ENCODE measurements at regions not wholly inside any gene's neighbourhood (a gene's known extent, or its start where the extent isn't known, plus 50 kb on each side); places are given as distances from the start of the nearest gene placed in this dataset.

DNA sequence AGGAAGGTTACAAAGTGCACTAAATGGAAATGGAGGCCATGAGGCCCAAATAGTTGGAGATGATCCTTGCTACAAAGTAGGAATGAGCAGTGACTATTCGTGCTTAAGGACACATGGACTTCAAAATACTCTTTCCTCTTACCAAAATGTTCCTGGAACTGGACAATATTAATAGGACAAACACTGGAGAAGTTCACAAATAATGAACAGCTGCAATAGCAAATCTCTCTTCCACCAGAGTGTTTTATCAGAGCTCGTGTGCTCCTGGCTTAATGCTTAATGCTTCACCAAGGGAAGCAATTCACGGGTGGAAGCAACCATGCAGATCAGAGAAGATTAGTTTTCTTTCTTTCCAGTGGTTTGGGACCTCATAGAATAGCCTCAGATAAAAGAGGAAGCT, 435.4 kb downstream of the BCKDHB start:
- Histone ChIP-seq H3K4me1 (ENCODE audit: control insufficient read depth, insufficient read depth, low read length) (no peaks in the 10 kb centered on the region), H3K27ac (ENCODE audit: low read depth, low read length) (no peak overlapping the region), H3K4me3 (ENCODE audit: low read depth, low read length) (no peak overlapping the region), H3K9ac (ENCODE audit: low read length) (no peak overlapping the region), H3K36me3 (ENCODE audit: control insufficient read depth, insufficient read depth, low read length) (no peaks in the 10 kb centered on the region), H3K9me3 (ENCODE audit: control insufficient read depth, insufficient read depth, low read depth, low read length) (peaks cover 2% of the 10 kb centered on the region; the same call in 1 of the 2 replicates), H3K27me3 (ENCODE audit: control insufficient read depth, insufficient read depth, low read length) (no peaks in the 10 kb centered on the region)

DNA sequence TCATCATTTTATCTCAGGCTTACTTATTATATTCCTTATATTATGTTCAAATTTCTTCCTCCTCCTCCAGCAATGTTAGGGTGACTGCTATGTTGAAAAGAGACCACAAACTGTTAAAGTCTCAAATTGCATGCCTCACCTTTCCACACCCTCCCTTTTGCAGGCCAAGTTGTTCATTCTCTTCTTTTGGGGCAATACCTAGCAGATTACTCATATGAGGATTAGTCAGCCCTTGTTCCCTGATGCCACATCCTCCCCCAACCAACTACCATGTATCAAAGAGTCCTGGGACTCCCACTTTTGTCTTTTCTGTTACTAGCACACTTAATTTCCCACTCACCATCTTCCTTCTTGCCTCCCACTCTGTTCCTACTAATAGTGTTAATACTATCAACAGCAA, 434.7 kb downstream of the BCKDHB start:
- no peaks in the 10 kb centered on the region for H3K4me1 ChIP-seq (ENCODE audit: control insufficient read depth, insufficient read depth, low read length)
- H3K9me3 ChIP-seq (ENCODE audit: control insufficient read depth, insufficient read depth, low read depth, low read length) = peaks cover 3% of the 10 kb centered on the region
- H3K9ac ChIP-seq (ENCODE audit: low read length) = no peak overlapping the region
- H3K27me3 ChIP-seq (ENCODE audit: control insufficient read depth, insufficient read depth, low read length) = no peaks in the 10 kb centered on the region
- no peak overlapping the region for H3K27ac ChIP-seq (ENCODE audit: low read depth, low read length)
- H3K4me3 ChIP-seq (ENCODE audit: low read depth, low read length) = no peak overlapping the region
- no peaks in the 10 kb centered on the region for H3K36me3 ChIP-seq (ENCODE audit: control insufficient read depth, insufficient read depth, low read length)

DNA sequence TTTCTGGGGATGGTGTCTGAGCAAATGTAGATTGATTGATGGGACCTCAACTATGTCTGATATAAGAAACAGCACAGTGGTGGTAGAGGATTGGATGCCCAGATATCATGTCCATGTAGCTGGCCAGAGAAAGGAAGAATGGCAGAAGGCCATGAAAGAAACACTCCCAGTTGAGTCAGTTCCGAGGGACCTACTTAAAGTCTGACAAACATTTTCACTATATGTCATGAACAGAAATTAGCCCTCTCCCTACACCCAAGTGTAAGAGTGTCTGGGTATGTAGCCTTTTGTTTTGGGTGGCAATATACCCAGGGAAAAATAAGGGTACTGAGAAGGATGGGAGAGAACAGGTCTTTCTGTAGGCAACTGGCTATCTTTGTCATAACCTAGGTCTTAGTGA, 434.2 kb downstream of the BCKDHB start:
- Histone ChIP-seq H3K36me3 (ENCODE audit: control insufficient read depth, insufficient read depth, low read length) (no peaks in the 10 kb centered on the region; the same call in 1 of the 2 replicates), H3K9me3 (ENCODE audit: control insufficient read depth, insufficient read depth, low read depth, low read length) (peaks cover 6% of the 10 kb centered on the region), H3K4me3 (ENCODE audit: low read depth, low read length) (no peak overlapping the region), H3K27ac (ENCODE audit: low read depth, low read length) (no peak overlapping the region), H3K4me1 (ENCODE audit: control insufficient read depth, insufficient read depth, low read length) (no peaks in the 10 kb centered on the region), H3K27me3 (ENCODE audit: control insufficient read depth, insufficient read depth, low read length) (no peaks in the 10 kb centered on the region), H3K9ac (ENCODE audit: low read length) (no peak overlapping the region)

DNA sequence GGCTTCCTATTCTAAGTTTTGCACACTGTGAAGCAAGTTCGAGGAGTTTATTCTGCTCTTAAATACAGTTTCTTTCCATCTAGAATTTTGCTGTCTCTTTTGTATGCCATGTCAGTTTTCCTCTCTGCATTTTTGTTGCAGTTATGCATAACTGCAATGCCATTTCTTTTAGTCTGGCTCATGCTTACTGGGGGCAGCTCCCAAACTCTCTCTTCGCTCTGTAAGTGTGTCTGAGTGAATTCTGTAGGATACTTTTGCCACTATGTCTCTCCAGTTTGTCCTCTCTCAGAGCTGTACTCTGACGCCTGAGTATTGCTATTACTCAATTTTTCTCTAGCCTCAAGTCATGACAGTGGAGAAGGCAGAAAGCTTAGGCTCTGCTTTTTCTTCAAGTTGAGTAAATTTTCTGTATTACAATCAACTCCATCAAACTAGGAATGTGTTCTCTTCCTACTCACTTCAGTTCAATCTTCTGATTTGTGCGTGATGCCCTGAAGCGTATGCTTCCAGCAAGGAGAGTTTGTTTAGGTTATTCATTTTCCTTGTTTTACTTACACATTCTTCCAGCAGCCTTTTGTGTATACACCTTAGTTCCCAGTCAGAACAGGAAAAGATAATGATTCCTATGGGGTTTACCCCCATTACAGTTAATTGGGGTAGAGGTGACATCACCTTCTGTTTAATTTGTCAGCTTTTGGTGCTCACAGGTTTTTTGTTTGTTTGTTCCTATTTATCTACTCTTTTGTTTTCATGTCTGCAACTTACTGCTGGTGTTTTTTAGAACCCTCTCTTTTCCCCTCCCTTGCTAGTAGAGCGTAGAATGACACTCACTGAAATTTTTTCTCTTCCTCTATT, 430.9 kb downstream of the BCKDHB start:
- Histone ChIP-seq H3K36me3 (ENCODE audit: control insufficient read depth, insufficient read depth, low read length) (no peaks in the 10 kb centered on the region; the same call in 1 of the 2 replicates), H3K4me1 (ENCODE audit: control insufficient read depth, insufficient read depth, low read length) (no peaks in the 10 kb centered on the region), H3K27me3 (ENCODE audit: control insufficient read depth, insufficient read depth, low read length) (no peaks in the 10 kb centered on the region), H3K27ac (ENCODE audit: low read depth, low read length) (no peak overlapping the region), H3K4me3 (ENCODE audit: low read depth, low read length) (no peak overlapping the region), H3K9me3 (ENCODE audit: control insufficient read depth, insufficient read depth, low read depth, low read length) (peaks cover 15% of the 10 kb centered on the region), H3K9ac (ENCODE audit: low read length) (no peak overlapping the region)

DNA sequence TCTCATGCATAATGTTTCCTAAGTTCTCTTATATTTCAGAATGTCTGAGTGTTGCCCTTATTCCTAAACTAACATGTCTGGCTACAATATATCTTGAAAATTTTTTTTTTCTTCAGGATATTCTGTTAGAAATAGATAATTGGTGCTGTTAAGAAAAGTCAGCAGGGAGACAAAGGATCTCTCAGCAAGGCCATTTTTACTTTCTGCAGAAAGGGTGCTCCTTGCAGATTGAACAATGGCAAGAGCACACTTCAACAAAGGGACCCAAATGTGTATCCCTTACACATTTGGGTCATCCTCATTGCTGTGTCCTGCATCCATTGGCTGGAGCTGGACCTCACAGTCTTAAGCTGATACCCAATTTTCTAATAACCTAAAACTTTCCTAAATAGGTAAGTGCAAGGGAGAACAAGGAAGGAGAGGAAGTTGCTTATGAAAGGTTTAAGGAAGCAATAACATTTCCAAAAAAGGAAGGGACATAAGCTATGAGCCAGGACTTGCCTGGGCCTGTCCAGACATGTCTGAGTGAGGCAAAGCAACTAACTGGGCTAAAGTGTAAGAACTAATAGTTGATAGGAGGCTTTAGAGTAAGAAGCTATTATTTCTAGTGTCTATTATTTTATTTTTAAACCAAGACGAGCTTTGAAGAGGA, 429.6 kb downstream of the BCKDHB start:
- Histone ChIP-seq H3K4me1 (ENCODE audit: control insufficient read depth, insufficient read depth, low read length) (no peaks in the 10 kb centered on the region), H3K27ac (ENCODE audit: low read depth, low read length) (no peak overlapping the region; the same call in 1 of the 2 replicates), H3K4me3 (ENCODE audit: low read depth, low read length) (no peak overlapping the region), H3K9ac (ENCODE audit: low read length) (no peak overlapping the region), H3K27me3 (ENCODE audit: control insufficient read depth, insufficient read depth, low read length) (no peaks in the 10 kb centered on the region), H3K36me3 (ENCODE audit: control insufficient read depth, insufficient read depth, low read length) (no peaks in the 10 kb centered on the region; the same call in 1 of the 2 replicates), H3K9me3 (ENCODE audit: control insufficient read depth, insufficient read depth, low read depth, low read length) (peaks cover 15% of the 10 kb centered on the region)

DNA sequence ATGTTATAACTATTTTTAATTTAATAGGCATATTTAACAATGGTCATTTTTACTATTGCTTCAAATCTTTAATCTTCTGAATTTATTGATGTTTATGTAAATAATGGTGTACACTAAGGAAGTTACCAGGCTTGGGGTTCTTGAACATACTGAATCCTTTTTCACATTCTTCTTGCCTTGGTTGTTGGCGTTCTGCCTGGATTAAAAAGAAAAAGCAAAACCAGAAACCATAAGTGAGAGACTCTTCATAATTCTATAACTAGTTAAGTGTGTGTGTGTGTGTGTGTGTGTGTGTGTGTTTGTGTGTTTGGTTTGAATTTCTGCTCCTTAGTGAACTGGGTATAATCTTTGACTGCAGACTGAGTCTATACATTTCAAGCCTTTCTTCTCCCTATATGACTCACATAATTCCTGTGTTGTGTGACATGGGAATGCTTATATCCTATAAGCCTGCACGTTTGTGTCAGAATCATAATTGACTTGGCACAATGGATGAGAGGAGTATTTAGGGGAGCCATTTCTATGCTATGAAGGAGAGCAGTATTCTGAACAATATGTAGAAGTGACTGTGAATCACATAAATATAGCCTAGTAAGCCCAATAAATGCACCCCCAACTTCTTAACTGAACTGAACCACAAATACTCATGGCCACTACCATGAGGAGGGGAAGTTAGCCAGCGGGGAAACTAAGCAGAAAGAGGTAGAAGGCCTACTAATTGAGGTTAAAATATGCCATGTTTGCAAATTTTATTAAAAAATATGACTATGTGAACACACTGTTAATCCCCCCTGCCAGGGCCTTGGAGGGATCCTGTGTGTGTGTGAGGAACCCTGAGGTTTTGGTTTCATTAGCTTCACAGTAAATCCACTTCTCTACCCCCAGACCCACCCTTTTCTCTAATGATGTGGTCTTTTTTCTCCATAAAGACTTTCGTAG, 425.5 kb downstream of the BCKDHB start:
- no peak overlapping the region for H3K27ac ChIP-seq (ENCODE audit: low read depth, low read length)
- H3K9me3 ChIP-seq (ENCODE audit: control insufficient read depth, insufficient read depth, low read depth, low read length) = peaks cover 12% of the 10 kb centered on the region
- H3K27me3 ChIP-seq (ENCODE audit: control insufficient read depth, insufficient read depth, low read length) = no peaks in the 10 kb centered on the region
- no peaks in the 10 kb centered on the region; the same call in 1 of the 2 replicates for H3K36me3 ChIP-seq (ENCODE audit: control insufficient read depth, insufficient read depth, low read length)
- no peaks in the 10 kb centered on the region for H3K4me1 ChIP-seq (ENCODE audit: control insufficient read depth, insufficient read depth, low read length)
- no peak overlapping the region for H3K9ac ChIP-seq (ENCODE audit: low read length)
- H3K4me3 ChIP-seq (ENCODE audit: low read depth, low read length) = no peak overlapping the region

DNA sequence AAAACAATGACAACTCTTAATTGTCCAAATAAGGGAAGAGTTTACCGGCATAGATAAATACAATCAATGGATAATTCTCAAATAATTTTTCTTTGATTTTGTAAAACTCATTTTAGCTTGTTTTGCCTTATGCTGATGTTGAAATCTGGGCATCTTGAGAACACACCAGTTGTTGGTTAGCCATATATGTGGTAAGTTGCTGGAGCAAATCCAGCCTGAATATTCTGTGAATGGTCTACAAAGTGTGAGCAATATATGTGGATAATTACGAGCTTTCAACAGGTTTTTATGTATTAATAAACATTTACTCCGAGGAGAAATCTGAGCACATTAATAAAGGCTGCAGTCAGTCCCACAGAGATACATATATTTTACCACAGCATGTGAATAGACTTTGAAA, 423.6 kb downstream of the BCKDHB start:
- Histone ChIP-seq H3K4me3 (ENCODE audit: low read depth, low read length) (no peak overlapping the region), H3K27ac (ENCODE audit: low read depth, low read length) (no peak overlapping the region), H3K36me3 (ENCODE audit: control insufficient read depth, insufficient read depth, low read length) (no peaks in the 10 kb centered on the region), H3K4me1 (ENCODE audit: control insufficient read depth, insufficient read depth, low read length) (no peaks in the 10 kb centered on the region), H3K9ac (ENCODE audit: low read length) (no peak overlapping the region), H3K9me3 (ENCODE audit: control insufficient read depth, insufficient read depth, low read depth, low read length) (0 out of 2 replicates have a peak, but pooled peaks cover 7% of the 10 kb centered on the region), H3K27me3 (ENCODE audit: control insufficient read depth, insufficient read depth, low read length) (no peaks in the 10 kb centered on the region)

DNA sequence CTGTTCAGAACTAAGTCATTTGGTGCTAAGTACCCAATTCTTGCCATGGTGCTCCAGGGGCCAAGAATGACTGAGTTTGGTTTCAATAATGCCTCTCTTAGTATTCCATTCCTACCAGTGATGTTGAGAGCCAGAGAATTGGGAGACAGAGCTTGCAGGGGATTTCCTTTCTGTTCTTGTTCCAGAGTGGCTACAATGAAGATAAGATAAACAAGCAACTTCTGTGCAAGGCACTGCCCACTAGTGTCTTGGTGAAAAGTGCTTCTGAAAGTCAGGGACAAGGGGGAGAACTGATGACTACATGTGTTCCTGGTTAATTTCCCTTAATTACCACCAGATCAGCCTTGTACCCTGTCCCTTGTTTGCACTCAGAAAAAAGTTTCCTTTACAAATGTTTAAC, 421.6 kb downstream of the BCKDHB start:
- Histone ChIP-seq H3K9me3 (ENCODE audit: control insufficient read depth, insufficient read depth, low read depth, low read length) (no peaks in the 10 kb centered on the region), H3K27ac (ENCODE audit: low read depth, low read length) (no peak overlapping the region), H3K36me3 (ENCODE audit: control insufficient read depth, insufficient read depth, low read length) (no peaks in the 10 kb centered on the region), H3K4me1 (ENCODE audit: control insufficient read depth, insufficient read depth, low read length) (peaks cover 11% of the 10 kb centered on the region), H3K4me3 (ENCODE audit: low read depth, low read length) (no peak overlapping the region), H3K9ac (ENCODE audit: low read length) (no peak overlapping the region), H3K27me3 (ENCODE audit: control insufficient read depth, insufficient read depth, low read length) (no peaks in the 10 kb centered on the region)

DNA sequence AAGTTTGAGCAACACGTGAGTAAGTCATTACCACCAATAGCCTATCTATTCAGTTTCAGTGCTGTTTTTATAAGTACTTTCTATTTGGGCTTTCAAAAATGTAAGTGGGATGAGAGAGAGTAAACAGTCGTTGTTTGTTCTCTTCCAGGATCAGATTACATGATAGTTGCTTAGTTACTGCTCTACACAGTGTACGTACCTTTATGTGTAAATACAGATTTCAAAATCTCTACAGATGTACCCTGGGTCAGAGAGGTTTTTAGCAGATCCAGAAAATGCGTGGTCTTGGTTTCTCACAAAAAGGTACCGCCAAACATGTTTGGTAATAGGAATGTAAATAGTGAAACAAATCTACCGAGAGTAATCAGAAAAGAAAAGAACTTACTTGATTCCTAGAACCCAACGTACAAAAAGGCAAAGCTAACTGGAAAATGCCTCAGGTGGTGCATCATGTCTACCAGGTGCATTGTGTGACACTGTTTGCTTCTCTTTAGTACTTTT, 421.1 kb downstream of the BCKDHB start:
- no peaks in the 10 kb centered on the region for H3K36me3 ChIP-seq (ENCODE audit: control insufficient read depth, insufficient read depth, low read length)
- no peak overlapping the region for H3K9ac ChIP-seq (ENCODE audit: low read length)

DNA sequence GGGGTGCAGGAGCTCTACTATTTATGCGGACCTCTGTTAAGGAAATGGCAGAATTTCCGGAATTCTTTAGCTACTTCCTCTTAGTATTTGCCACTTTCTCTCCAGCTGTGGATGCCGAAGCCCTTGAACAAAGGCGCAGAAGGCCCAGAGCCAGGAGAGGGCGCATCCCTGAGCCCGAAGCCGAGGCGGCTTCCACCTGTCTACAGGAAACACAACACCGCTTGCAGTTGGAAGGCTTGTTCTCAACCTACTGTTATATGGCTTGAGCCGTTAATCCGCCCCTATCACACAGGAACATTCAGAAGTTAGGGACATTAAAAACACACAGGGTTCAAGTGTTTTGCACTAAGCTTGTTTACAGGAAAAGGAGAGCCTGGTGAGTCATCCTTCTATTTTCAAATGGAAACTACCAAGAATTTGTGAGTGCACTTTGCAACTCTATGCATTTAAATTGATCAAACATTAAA, 417.1 kb downstream of the BCKDHB start:
- Histone ChIP-seq H3K4me1 (ENCODE audit: control insufficient read depth, insufficient read depth, low read length) (peaks cover 16% of the 10 kb centered on the region), H3K9me3 (ENCODE audit: control insufficient read depth, insufficient read depth, low read depth, low read length) (no peaks in the 10 kb centered on the region), H3K36me3 (ENCODE audit: control insufficient read depth, insufficient read depth, low read length) (no peaks in the 10 kb centered on the region), H3K27me3 (ENCODE audit: control insufficient read depth, insufficient read depth, low read length) (no peaks in the 10 kb centered on the region), H3K4me3 (ENCODE audit: low read depth, low read length) (0 out of 2 replicates have a peak overlapping the region, but pooled peaks have one; percentile 18), H3K9ac (ENCODE audit: low read length) (no peak overlapping the region), H3K27ac (ENCODE audit: low read depth, low read length) (no peak overlapping the region)

More for the DNA sequence above, 421.1 kb downstream of the BCKDHB start:
- H3K4me3 ChIP-seq (ENCODE audit: low read depth, low read length) = no peak overlapping the region
- peaks cover 16% of the 10 kb centered on the region for H3K4me1 ChIP-seq (ENCODE audit: control insufficient read depth, insufficient read depth, low read length)
- H3K27me3 ChIP-seq (ENCODE audit: control insufficient read depth, insufficient read depth, low read length) = no peaks in the 10 kb centered on the region
- H3K27ac ChIP-seq (ENCODE audit: low read depth, low read length) = no peak overlapping the region
- H3K9me3 ChIP-seq (ENCODE audit: control insufficient read depth, insufficient read depth, low read depth, low read length) = no peaks in the 10 kb centered on the region

All from HUES6 (cell line).